ENCODE measurements at regions not wholly inside any gene's neighbourhood (a gene's known extent, or its start where the extent isn't known, plus 50 kb on each side); places are given as distances from the start of the nearest gene placed in this dataset.
"Not testable (repeated sequence)": the region's sequence is repeated elsewhere in the genome, so short reads cannot be mapped to it uniquely, and the experiment has no call there.

GRCh38 chr7:79767192-79767591 lies 313.7 kb upstream of the MAGI2 start:
- TF ChIP-seq GATA2 (IDR thresholded peaks at IDR 0.05; ENCODE audit: insufficient read depth, insufficient read length, low read depth, low read length); CTCF (IDR thresholded peaks at IDR 0.05; ENCODE audit: extremely low read depth in 1 of 2, insufficient read depth in 1 of 2, low read depth in 1 of 2, low read length in 2 of 2): not testable (repeated sequence)

All from endothelial cell of umbilical vein (primary cell).